Esophagus squamous epithelium (tissue), 4 donors: ENCODE measurements at regions not wholly inside any gene's neighbourhood (a gene's known extent, or its start where the extent isn't known, plus 50 kb on each side); places are given as distances from the start of the nearest gene placed in this dataset.

Experiments
- CTCF ChIP-seq, 6 experiments: fragments of 450-650 bp in 4 of 6; fragments of 200-600 bp in 2 of 6; sonication (generic) in 2 of 6; IDR thresholded peaks; one replicate each; pipeline ENCODE4 v1.5.1; 2016 to 2019; ENCODE audit warnings: antibody characterized with exemption in 6 of 6, mild to moderate bottlenecking in 4 of 6, moderate library complexity in 4 of 6
- POLR2A ChIP-seq, 4 donors: fragments of 450-650 bp; IDR thresholded peaks; one replicate each; pipeline ENCODE4 v1.6.1; 2017; ENCODE audit warnings: antibody characterized with exemption in 4 of 4, mild to moderate bottlenecking in 4 of 4, moderate library complexity in 3 of 4

- no peak for TF ChIP-seq CTCF (IDR thresholded peaks at IDR 0.05)
- no peak for TF ChIP-seq POLR2A (IDR thresholded peaks at IDR 0.05)
Measured at GRCh38 chr2:109062145-109062858, 66.7 kb upstream of the SH3RF3 start.
